CD4-positive, alpha-beta T cell (primary cell): ENCODE measurements at regions not wholly inside any gene's neighbourhood (a gene's known extent, or its start where the extent isn't known, plus 50 kb on each side); places are given as distances from the start of the nearest gene placed in this dataset.

Source experiments
- ATAC-seq: fragments of 200-7000 bp; cut with Tn5 transposase; one replicate; pipeline ENCODE4 v1.10.0; 2022; ENCODE audit warnings: mild to moderate bottlenecking; ENCODE audit not compliant: poor library complexity
- CTCF ChIA-PET: fragments of 350-600 bp; sonication (Branson Sonifier 250); formaldehyde crosslinking; loops from one replicate; lab custom pipeline; 2021; ENCODE audit warnings: antibody characterized with exemption, inconsistent platforms; lab: Charles Lee
- POLR2A ChIA-PET: fragments of 350-600 bp; sonication (Branson Sonifier 250); formaldehyde crosslinking; loops from one replicate; lab custom pipeline; 2021; ENCODE audit warnings: antibody characterized with exemption, inconsistent platforms; lab: Charles Lee
- DNase-seq, 14 experiments: peaks; one replicate each; pipeline ENCODE4 v3.0.0-alpha.2; 2013 to 2020; ENCODE audit warnings: mixed read lengths in 2 of 14
- H3K27ac ChIP-seq, 2 donors: one replicate each; pipeline versions ENCODE4 v1.5.1 to v1.7.0; 2013; ENCODE audit warnings: low read length in 2 of 2, low read depth in 1 of 2, mild to moderate bottlenecking in 1 of 2
- H3K27me3 ChIP-seq, 2 experiments: 1 replicate in 1 of 2; 2 replicates in 1 of 2; pipeline versions ENCODE4 v1.6.1 to v1.7.0; 2013; ENCODE audit warnings: low read length in 2 of 2, control low read depth in 1 of 2, mild to moderate bottlenecking in 1 of 2, moderate library complexity in 1 of 2; ENCODE audit not compliant: insufficient read depth in 2 of 2, control insufficient read depth in 1 of 2
- H3K36me3 ChIP-seq: one replicate; pipeline ENCODE4 v1.6.1; 2013; ENCODE audit warnings: low read length, control low read depth; ENCODE audit not compliant: insufficient read depth
- H3K4me1 ChIP-seq: one replicate; pipeline ENCODE4 v1.6.1; 2013; ENCODE audit warnings: low read length, control low read depth; ENCODE audit not compliant: insufficient read depth
- H3K4me3 ChIP-seq: one replicate; pipeline ENCODE4 v1.5.1; 2013; ENCODE audit warnings: mild to moderate bottlenecking, low read length, moderate library complexity
- H3K9me3 ChIP-seq, 2 experiments: 1 replicate in 1 of 2; 2 replicates in 1 of 2; pipeline versions ENCODE4 v1.6.1 to v1.7.0; 2013; ENCODE audit warnings: low read length in 2 of 2, mild to moderate bottlenecking in 2 of 2, control low read depth in 1 of 2, moderate library complexity in 1 of 2; ENCODE audit not compliant: control insufficient read depth in 1 of 2, insufficient read depth in 1 of 2
- H3K27ac Mint-ChIP-seq: one replicate; pipeline ENCODE4 v1.8.0; 2020; ENCODE audit warnings: mixed read lengths
- H3K27me3 Mint-ChIP-seq: one replicate; pipeline ENCODE4 v1.8.0; 2021; ENCODE audit warnings: mixed read lengths
- H3K36me3 Mint-ChIP-seq: one replicate; pipeline ENCODE4 v1.8.0; 2021; ENCODE audit warnings: low read depth, mixed read lengths
- H3K4me1 Mint-ChIP-seq: one replicate; pipeline ENCODE4 v1.8.0; 2021; ENCODE audit warnings: low read depth, mixed read lengths
- H3K4me3 Mint-ChIP-seq: one replicate; pipeline ENCODE4 v1.8.0; 2020; ENCODE audit warnings: mild to moderate bottlenecking, mixed read lengths
- H3K9me3 Mint-ChIP-seq: one replicate; pipeline ENCODE4 v1.8.0; 2020; ENCODE audit warnings: mixed read lengths
- CTCF ChIP-seq: fragments of 200-600 bp; IDR thresholded peaks from one replicate; pipeline ENCODE4 v1.8.0; 2022; ENCODE audit warnings: antibody characterized with exemption, mild to moderate bottlenecking
- intact Hi-C, 2 experiments: fragments of 100-400 bp; cut with DNase I in 1 of 2; cut with micrococcal nuclease in 1 of 2; formaldehyde crosslinking; loops; one replicate each; pipeline versions ENCODE4 v1.15.1 to v1.9.0; 2023 to 2025; cut with DNase I, micrococcal nuclease

- POLR2A ChIA-PET = no interaction called here
Observed at GRCh38 chr16:17561056-17561455, 90.3 kb upstream of the XYLT1 start.

DNA sequence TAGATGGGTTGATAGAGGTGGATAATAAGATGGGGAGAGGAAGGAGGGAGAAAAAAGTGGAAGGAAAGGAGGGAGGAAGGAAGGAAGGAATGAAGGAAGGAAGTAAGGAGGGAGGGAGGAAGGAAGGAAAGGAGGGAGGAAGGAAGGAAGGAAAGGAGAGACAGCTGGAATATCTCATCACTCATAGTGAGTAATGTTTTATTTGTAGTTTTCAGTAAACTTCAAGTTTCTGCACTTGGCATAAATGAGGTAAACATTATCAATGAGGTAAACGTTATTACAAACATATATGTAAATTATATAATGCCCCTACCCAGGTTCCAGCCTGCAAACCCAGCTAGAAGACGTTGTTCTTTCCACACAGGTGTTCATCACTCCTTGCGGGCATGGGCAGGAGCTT, 89.8 kb upstream of the XYLT1 start:
- DNase-seq (no peak), ATAC-seq (no peak)
- ChIA-PET CTCF (no interaction called here), POLR2A (interaction anchor here (0.7 kb wide), 1 partner anchor 349 kb away, joined by 4 read pairs; no protein-coding TSS in a partner anchor)
- TF ChIP-seq CTCF = no peak
- Mint-ChIP-seq H3K9me3 (no peaks in the 10 kb centered on the region), H3K36me3 (no peaks in the 10 kb centered on the region), H3K27ac (no peak overlapping the region), H3K4me3 (no peak overlapping the region), H3K4me1 (no peaks in the 10 kb centered on the region), H3K27me3 (peaks cover 48% of the 10 kb centered on the region)
- Histone ChIP-seq H3K36me3 (no peaks in the 10 kb centered on the region), H3K4me1 (no peaks in the 10 kb centered on the region), H3K4me3 (no peak overlapping the region), H3K27me3 (no peaks in the 10 kb centered on the region), H3K27ac (no peak overlapping the region), H3K9me3 (no peaks in the 10 kb centered on the region)
- intact Hi-C loops = no loop called here

More at GRCh38 chr16:17561056-17561455, 90.3 kb upstream of the XYLT1 start:
- no peaks in the 10 kb centered on the region for H3K9me3 ChIP-seq
- no peaks in the 10 kb centered on the region for H3K36me3 ChIP-seq
- H3K4me1 ChIP-seq = no peaks in the 10 kb centered on the region
- Mint-ChIP-seq H3K27ac (no peak overlapping the region), H3K36me3 (no peaks in the 10 kb centered on the region), H3K4me1 (no peaks in the 10 kb centered on the region), H3K4me3 (no peak overlapping the region), H3K9me3 (no peaks in the 10 kb centered on the region), H3K27me3 (peaks cover 47% of the 10 kb centered on the region)
- CTCF ChIA-PET = no interaction called here
- no peak for DNase-seq
- no peak overlapping the region for H3K27ac ChIP-seq
- intact Hi-C loops = no loop called here
- no peak for ATAC-seq
- H3K4me3 ChIP-seq = no peak overlapping the region
- no peak for TF ChIP-seq CTCF
- H3K27me3 ChIP-seq = no peaks in the 10 kb centered on the region

DNA sequence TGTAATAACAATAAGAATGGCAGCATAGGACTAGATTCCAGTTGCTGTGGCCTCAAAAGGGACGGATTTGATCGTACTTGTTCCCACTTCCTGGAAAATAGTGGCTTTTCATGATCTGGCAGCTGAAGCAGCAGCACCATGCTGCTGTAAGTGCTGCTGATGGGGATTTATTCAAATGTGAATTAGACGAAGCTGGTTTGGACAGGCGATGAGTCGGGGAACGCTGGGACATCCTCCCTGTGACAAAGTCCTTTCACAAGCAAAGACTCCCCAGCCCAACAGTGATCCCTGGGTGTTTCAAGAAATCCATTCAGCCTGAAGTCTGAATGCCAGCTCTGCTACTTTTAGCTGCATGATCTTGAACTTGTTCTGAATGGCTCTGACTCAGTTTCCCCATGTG, 88.6 kb upstream of the XYLT1 start:
- no peak overlapping the region for H3K4me3 ChIP-seq
- H3K27me3 ChIP-seq = no peaks in the 10 kb centered on the region
- H3K9me3 ChIP-seq = no peaks in the 10 kb centered on the region
- no peaks in the 10 kb centered on the region for H3K4me1 ChIP-seq
- H3K36me3 Mint-ChIP-seq = no peaks in the 10 kb centered on the region
- DNase-seq (no peak), ATAC-seq (no peak)
- H3K27me3 Mint-ChIP-seq = peaks cover 44% of the 10 kb centered on the region
- ChIA-PET CTCF (no interaction called here), POLR2A (no interaction called here)
- intact Hi-C loops = no loop called here
- TF ChIP-seq CTCF = no peak
- H3K36me3 ChIP-seq = no peaks in the 10 kb centered on the region
- no peak overlapping the region for H3K27ac Mint-ChIP-seq
- no peaks in the 10 kb centered on the region for H3K4me1 Mint-ChIP-seq
- no peak overlapping the region for H3K4me3 Mint-ChIP-seq
- H3K9me3 Mint-ChIP-seq = no peaks in the 10 kb centered on the region
- no peak overlapping the region for H3K27ac ChIP-seq
